Natural killer cell (primary cell): ENCODE measurements at regions not wholly inside any gene's neighbourhood (a gene's known extent, or its start where the extent isn't known, plus 50 kb on each side); places are given as distances from the start of the nearest gene placed in this dataset.

Source experiments
- ATAC-seq, 3 donors: fragments of 150-1000 bp in 2 of 3; fragments of 200-7000 bp in 1 of 3; cut with Tn5 transposase; 1 replicate in 1 of 3; 2 replicates in 2 of 3; pipeline ENCODE4 v1.10.0; 2021; ENCODE audit warnings: mild to moderate bottlenecking in 2 of 3, moderate library complexity in 2 of 3
- DNase-seq, 2 donors: peaks; one replicate each; pipeline versions ENCODE4 v3.0.0 to v3.0.0-alpha.2; 2013 to 2021; ENCODE audit warnings: mixed read lengths in 1 of 2
- H3K27ac ChIP-seq: one replicate; pipeline ENCODE4 v1.5.1; 2013; ENCODE audit warnings: mild to moderate bottlenecking, low read length
- H3K27me3 ChIP-seq: one replicate; pipeline ENCODE4 v1.6.1; 2013; ENCODE audit warnings: low read length; ENCODE audit not compliant: control insufficient read depth, insufficient read depth
- H3K36me3 ChIP-seq: one replicate; pipeline ENCODE4 v1.6.1; 2013; ENCODE audit warnings: low read length; ENCODE audit not compliant: control insufficient read depth, insufficient read depth
- H3K4me1 ChIP-seq: one replicate; pipeline ENCODE4 v1.6.1; 2013; ENCODE audit warnings: low read length; ENCODE audit not compliant: control insufficient read depth, insufficient read depth
- H3K4me3 ChIP-seq: one replicate; pipeline ENCODE4 v1.5.1; 2013; ENCODE audit warnings: low read length
- H3K9me3 ChIP-seq: one replicate; pipeline ENCODE4 v1.6.1; 2013; ENCODE audit warnings: low read length; ENCODE audit not compliant: control insufficient read depth, insufficient read depth
- H3K27ac Mint-ChIP-seq, 2 donors: one replicate each; pipeline ENCODE4 v1.8.0; 2022; ENCODE audit warnings: mild to moderate bottlenecking in 2 of 2, mixed read lengths in 2 of 2, moderate library complexity in 1 of 2
- H3K27me3 Mint-ChIP-seq, 2 donors: one replicate each; pipeline ENCODE4 v1.8.0; 2022; ENCODE audit warnings: low read depth in 2 of 2, mixed read lengths in 2 of 2
- H3K36me3 Mint-ChIP-seq: one replicate; pipeline ENCODE4 v1.8.0; 2022; ENCODE audit warnings: mixed read lengths
- H3K4me1 Mint-ChIP-seq, 2 donors: one replicate each; pipeline ENCODE4 v1.8.0; 2022; ENCODE audit warnings: mixed read lengths in 2 of 2
- H3K4me3 Mint-ChIP-seq: one replicate; pipeline ENCODE4 v1.8.0; 2022; ENCODE audit warnings: mild to moderate bottlenecking, moderate library complexity, mixed read lengths
- H3K9me3 Mint-ChIP-seq, 2 donors: one replicate each; pipeline ENCODE4 v1.8.0; 2022; ENCODE audit warnings: mixed read lengths in 2 of 2
- CTCF ChIP-seq: fragments of 200-600 bp; IDR thresholded peaks from one replicate; pipeline ENCODE4 v1.8.0; 2022; ENCODE audit warnings: antibody characterized with exemption
- WGBS: methylation state at CpG from one replicate; pipeline ENCODE4 v1.1.7; 2013; ENCODE audit warnings: missing lambda C conversion rate; ENCODE audit not compliant: insufficient coverage; 5-methylcytosine and 5-hydroxymethylcytosine counted together
- intact Hi-C: fragments of 100-400 bp; cut with micrococcal nuclease; formaldehyde crosslinking; loops from one replicate; pipeline ENCODE4 v1.14.2; 2022

GRCh38 chr4:130591091-130591490 is 1495.1 kb downstream of the C4orf33 start:
- Histone ChIP-seq H3K4me1 (no peaks in the 10 kb centered on the region), H3K9me3 (no peaks in the 10 kb centered on the region), H3K27ac (no peak overlapping the region), H3K36me3 (no peaks in the 10 kb centered on the region), H3K27me3 (no peaks in the 10 kb centered on the region), H3K4me3 (no peak overlapping the region)
- Mint-ChIP-seq H3K9me3 (peaks cover 0 to 24% of the 10 kb centered on the region in 2 donors), H3K4me3 (no peak overlapping the region), H3K4me1 (no peaks in the 10 kb centered on the region), H3K36me3 (no peaks in the 10 kb centered on the region), H3K27ac (no peak overlapping the region), H3K27me3 (no peaks in the 10 kb centered on the region)
- intact Hi-C loops: no loop called here
- TF ChIP-seq CTCF: no peak
- WGBS: 85% methylated on average over 1 of the region's 2 CpGs
- ATAC-seq (no peak), DNase-seq (no peak)

- no peaks in the 10 kb centered on the region for H3K4me1 Mint-ChIP-seq
- no peaks in the 10 kb centered on the region for H3K9me3 ChIP-seq
- H3K36me3 ChIP-seq: no peaks in the 10 kb centered on the region
- no peak for TF ChIP-seq CTCF
- H3K27ac Mint-ChIP-seq: no peak overlapping the region
- H3K4me3 ChIP-seq: no peak overlapping the region
- H3K27ac ChIP-seq: no peak overlapping the region
- no peaks in the 10 kb centered on the region for H3K27me3 ChIP-seq
- no peak overlapping the region for H3K4me3 Mint-ChIP-seq
- 85% methylated on average over 4 of the region's 4 CpGs for WGBS
- H3K27me3 Mint-ChIP-seq: no peaks in the 10 kb centered on the region
- H3K9me3 Mint-ChIP-seq: peaks cover 8 to 22% of the 10 kb centered on the region in 2 donors
- H3K4me1 ChIP-seq: no peaks in the 10 kb centered on the region
- ATAC-seq: no peak
- intact Hi-C loops: no loop called here
- no peak for DNase-seq
- no peaks in the 10 kb centered on the region for H3K36me3 Mint-ChIP-seq
Observed at GRCh38 chr4:130600706-130601105, 1504.8 kb downstream of the C4orf33 start.

GRCh38 chr4:130603043-130603442 is 1507.1 kb downstream of the C4orf33 start:
- TF ChIP-seq CTCF: no peak
- Histone ChIP-seq H3K9me3 (no peaks in the 10 kb centered on the region), H3K27me3 (no peaks in the 10 kb centered on the region), H3K4me3 (no peak overlapping the region), H3K4me1 (no peaks in the 10 kb centered on the region), H3K27ac (no peak overlapping the region), H3K36me3 (no peaks in the 10 kb centered on the region)
- no peaks in the 10 kb centered on the region for H3K27me3 Mint-ChIP-seq
- no peak overlapping the region for H3K4me3 Mint-ChIP-seq
- no peak for DNase-seq
- H3K36me3 Mint-ChIP-seq: no peaks in the 10 kb centered on the region
- H3K9me3 Mint-ChIP-seq: peaks cover 14 to 20% of the 10 kb centered on the region in 2 donors
- H3K27ac Mint-ChIP-seq: no peak overlapping the region
- no peak for ATAC-seq
- intact Hi-C loops: no loop called here
- WGBS: 93% methylated on average over 3 of the region's 3 CpGs
- no peaks in the 10 kb centered on the region for H3K4me1 Mint-ChIP-seq

- Mint-ChIP-seq H3K36me3 (no peaks in the 10 kb centered on the region), H3K27ac (no peak overlapping the region), H3K4me3 (no peak overlapping the region), H3K27me3 (no peaks in the 10 kb centered on the region), H3K9me3 (peaks cover 5 to 6% of the 10 kb centered on the region in 2 donors), H3K4me1 (no peaks in the 10 kb centered on the region)
- Histone ChIP-seq H3K4me1 (no peaks in the 10 kb centered on the region), H3K27ac (no peak overlapping the region), H3K4me3 (no peak overlapping the region), H3K27me3 (no peaks in the 10 kb centered on the region), H3K9me3 (no peaks in the 10 kb centered on the region), H3K36me3 (no peaks in the 10 kb centered on the region)
- intact Hi-C loops: no loop called here
- DNase-seq (no peak), ATAC-seq (no peak)
- no CpG with 5 or more reads among the region's 3 CpGs for WGBS
- TF ChIP-seq CTCF: no peak
Observed at GRCh38 chr4:130608121-130608520, 1512.2 kb downstream of the C4orf33 start.
